GM04504 (cell line): ENCODE measurements at regions not wholly inside any gene's neighbourhood (a gene's known extent, or its start where the extent isn't known, plus 50 kb on each side); places are given as distances from the start of the nearest gene placed in this dataset.

Source experiments
- DNase-seq: peaks from one replicate; pipeline ENCODE4 v3.0.0-alpha.2; 2012; ENCODE audit warnings: low read depth

- no peak for DNase-seq
Measured at GRCh38 chr22:48692734-48693376, 1134.8 kb downstream of the BRD1 start.

- no peak for DNase-seq
Measured at GRCh38 chr22:48691431-48691851, 1136.2 kb downstream of the BRD1 start.

GRCh38 chr22:48690583-48691317, 1136.9 kb downstream of the BRD1 start:
- DNase-seq = no peak

GRCh38 chr22:48689206-48689605, 1138.5 kb downstream of the BRD1 start:
- DNase-seq = no peak

- no peak for DNase-seq
Measured at GRCh38 chr22:48688366-48688765, 1139.3 kb downstream of the BRD1 start.

GRCh38 chr22:48687606-48688005, 1140.1 kb downstream of the BRD1 start:
- DNase-seq = no peak

- DNase-seq = no peak
Measured at GRCh38 chr22:48686694-48687302, 1140.9 kb downstream of the BRD1 start.

GRCh38 chr22:48685767-48686166, 1141.9 kb downstream of the BRD1 start:
- DNase-seq = no peak

GRCh38 chr22:48683640-48684039, 1144.0 kb downstream of the BRD1 start:
- no peak for DNase-seq

- no peak for DNase-seq
Measured at GRCh38 chr22:48682504-48682903, 1145.2 kb downstream of the BRD1 start.

GRCh38 chr22:48680601-48681000, 1147.1 kb downstream of the BRD1 start:
- DNase-seq = no peak

- no peak for DNase-seq
Measured at GRCh38 chr22:48679656-48680555, 1147.8 kb downstream of the BRD1 start.

GRCh38 chr22:48678171-48679135, 1149.2 kb downstream of the BRD1 start:
- DNase-seq = no peak

GRCh38 chr22:48677621-48678020, 1150.1 kb downstream of the BRD1 start:
- no peak for DNase-seq

GRCh38 chr22:48677168-48677520, 1150.5 kb downstream of the BRD1 start:
- no peak for DNase-seq

GRCh38 chr22:48676266-48677167, 1151.2 kb downstream of the BRD1 start:
- DNase-seq = no peak

GRCh38 chr22:48675830-48676145, 1151.9 kb downstream of the BRD1 start:
- no peak for DNase-seq

- DNase-seq = no peak
Measured at GRCh38 chr22:48675141-48675829, 1152.4 kb downstream of the BRD1 start.

- no peak for DNase-seq
Measured at GRCh38 chr22:48673806-48674500, 1153.7 kb downstream of the BRD1 start.
